Keratinocyte (primary cell): ENCODE measurements at regions not wholly inside any gene's neighbourhood (a gene's known extent, or its start where the extent isn't known, plus 50 kb on each side); places are given as distances from the start of the nearest gene placed in this dataset.

Experiments used
- DNase-seq: peaks from one replicate; pipeline ENCODE4 v3.0.0-alpha.2; 2011; ENCODE audit warnings: low read depth, missing footprints, low spot score
- FAIRE-seq: peaks from 2 replicates; lab custom pipeline; 2011; peaks lifted over from hg19 to GRCh38; lab: Jason Lieb, UNC
- H2AFZ ChIP-seq: 2 replicates; pipeline ENCODE4 v1.6.0; 2012; ENCODE audit warnings: low read length, control low read depth, inconsistent platforms; ENCODE audit not compliant: control insufficient read depth
- H3K27ac ChIP-seq: 2 replicates; pipeline ENCODE4 v1.5.1; 2011; ENCODE audit warnings: low read length; ENCODE audit not compliant: control insufficient read depth, insufficient read depth
- H3K27me3 ChIP-seq: 3 replicates; pipeline ENCODE4 v1.6.0; 2011; ENCODE audit warnings: low read length; ENCODE audit not compliant: control insufficient read depth, insufficient read depth; ENCODE audit errors: extremely low read depth
- H3K36me3 ChIP-seq, 2 experiments: 2 replicates in 1 of 2; 3 replicates in 1 of 2; pipeline ENCODE4 v1.5.1; 2011; ENCODE audit warnings: low read length in 2 of 2, mild to moderate bottlenecking in 1 of 2; ENCODE audit not compliant: control insufficient read depth in 2 of 2, insufficient read depth in 2 of 2; ENCODE audit errors: extremely low read depth in 1 of 2
- H3K4me1 ChIP-seq: 3 replicates; pipeline ENCODE4 v1.5.1; 2011; ENCODE audit warnings: low read length; ENCODE audit not compliant: control insufficient read depth, insufficient read depth; ENCODE audit errors: extremely low read depth
- H3K4me2 ChIP-seq: 3 replicates; pipeline ENCODE4 v1.6.0; 2011; ENCODE audit warnings: low read depth, low read length; ENCODE audit not compliant: control insufficient read depth, insufficient read depth; ENCODE audit errors: extremely low read depth
- H3K4me3 ChIP-seq, 3 experiments: fragments of 200-600 bp in 1 of 3; sonication (generic) in 1 of 3; 2 replicates in 2 of 3; 3 replicates in 1 of 3; pipeline ENCODE4 v1.5.1; 2011 to 2016; ENCODE audit warnings: low read length in 3 of 3, mild to moderate bottlenecking in 3 of 3, control low read depth in 2 of 3, inconsistent platforms in 1 of 3, low read depth in 1 of 3, mixed read lengths in 1 of 3, mixed run types in 1 of 3, moderate library complexity in 1 of 3; ENCODE audit not compliant: control insufficient read depth in 2 of 3, insufficient read depth in 2 of 3; ENCODE audit errors: extremely low read depth in 1 of 3
- H3K79me2 ChIP-seq: 2 replicates; pipeline ENCODE4 v1.6.0; 2012; ENCODE audit warnings: low read length; ENCODE audit not compliant: control insufficient read depth, insufficient read depth
- H3K9ac ChIP-seq: 3 replicates; pipeline ENCODE4 v1.6.0; 2011; ENCODE audit warnings: low read length; ENCODE audit not compliant: control insufficient read depth, insufficient read depth; ENCODE audit errors: extremely low read depth
- H3K9me1 ChIP-seq: 3 replicates; pipeline ENCODE4 v1.6.0; 2011; ENCODE audit warnings: low read length; ENCODE audit not compliant: control insufficient read depth, insufficient read depth; ENCODE audit errors: extremely low read depth
- H3K9me3 ChIP-seq: 2 replicates; pipeline ENCODE4 v1.5.1; 2012; ENCODE audit warnings: low read depth, low read length; ENCODE audit not compliant: control insufficient read depth
- H4K20me1 ChIP-seq: 3 replicates; pipeline ENCODE4 v1.6.0; 2011; ENCODE audit warnings: low read length; ENCODE audit not compliant: control insufficient read depth, insufficient read depth; ENCODE audit errors: extremely low read depth
- CTCF ChIP-seq, 3 experiments: IDR thresholded peaks in 1 of 3; conservative IDR thresholded peaks in 1 of 3; optimal IDR thresholded peaks in 1 of 3; 2 replicates in 2 of 3; 3 replicates in 1 of 3; pipeline versions ENCODE3 to v1.5.1; 2011; ENCODE audit warnings: low read length in 3 of 3, mild to moderate bottlenecking in 3 of 3, moderate library complexity in 2 of 3, control low read depth in 1 of 3, inconsistent platforms in 1 of 3; ENCODE audit not compliant: insufficient read depth in 2 of 3; ENCODE audit errors: extremely low read depth in 1 of 3
- EZH2 ChIP-seq: IDR thresholded peaks from one replicate; pipeline ENCODE4 v1.6.1; 2012; ENCODE audit warnings: inconsistent platforms, mild to moderate bottlenecking, low read length, moderate library complexity
- dilution Hi-C: fragments of 300-500 bp; cut with MboI; formaldehyde crosslinking; loops from one replicate; pipeline ENCODE4 v1.7.0; 2020; ENCODE audit warnings: low sequenced_read_pairs; ENCODE audit not compliant: extremely low pct_ligation_motif_present

GRCh38 chr6:106790935-106791334 lies 161.6 kb downstream of the QRSL1 start:
- no peak overlapping the region for H3K27ac ChIP-seq
- dilution Hi-C loops = no loop called here
- no peaks in the 10 kb centered on the region for H3K9me3 ChIP-seq
- no peak overlapping the region for H3K4me3 ChIP-seq
- no peaks in the 10 kb centered on the region for H3K9me1 ChIP-seq
- TF ChIP-seq CTCF (optimal IDR thresholded peaks at IDR 0.05 in 1 of 3, IDR thresholded peaks at IDR 0.05 in 1 of 3, conservative IDR thresholded peaks at IDR 0.05 in 1 of 3; ENCODE audit: extremely low read depth in 1 of 3, insufficient read depth in 2 of 3, low read length in 3 of 3) (no peak), EZH2 (no peak)
- no peak for FAIRE-seq
- DNase-seq = no peak
- no peaks in the 10 kb centered on the region for H3K4me1 ChIP-seq
- H3K4me2 ChIP-seq = no peak overlapping the region
- H3K36me3 ChIP-seq = no peaks in the 10 kb centered on the region
- no peak overlapping the region for H3K9ac ChIP-seq
- H2AFZ ChIP-seq = no peak overlapping the region
- H3K79me2 ChIP-seq = no peaks in the 10 kb centered on the region
- no peaks in the 10 kb centered on the region for H4K20me1 ChIP-seq
- no peaks in the 10 kb centered on the region for H3K27me3 ChIP-seq

GRCh38 chr6:106790149-106790770 lies 160.9 kb downstream of the QRSL1 start:
- DNase-seq = no peak
- Histone ChIP-seq H3K9me1 (no peaks in the 10 kb centered on the region), H3K4me2 (no peak overlapping the region), H3K79me2 (no peaks in the 10 kb centered on the region), H3K9me3 (no peaks in the 10 kb centered on the region), H3K4me3 (no peak overlapping the region), H4K20me1 (no peaks in the 10 kb centered on the region), H3K27me3 (no peaks in the 10 kb centered on the region), H2AFZ (no peak overlapping the region), H3K9ac (no peak overlapping the region), H3K4me1 (no peaks in the 10 kb centered on the region), H3K27ac (no peak overlapping the region), H3K36me3 (no peaks in the 10 kb centered on the region)
- dilution Hi-C loops = no loop called here
- no peak for TF ChIP-seq EZH2
- TF ChIP-seq CTCF (optimal IDR thresholded peaks at IDR 0.05 in 1 of 3, IDR thresholded peaks at IDR 0.05 in 1 of 3, conservative IDR thresholded peaks at IDR 0.05 in 1 of 3; ENCODE audit: extremely low read depth in 1 of 3, insufficient read depth in 2 of 3, low read length in 3 of 3) = no peak
- no peak for FAIRE-seq
